IMR-90 (cell line): ENCODE measurements at regions not wholly inside any gene's neighbourhood (a gene's known extent, or its start where the extent isn't known, plus 50 kb on each side); places are given as distances from the start of the nearest gene placed in this dataset.

Experiments
- ATAC-seq: fragments of 200-7000 bp; cut with Tn5 transposase; 2 replicates; pipeline ENCODE4 v1.9.1; 2020; ENCODE audit warnings: low read depth, mild to moderate bottlenecking, moderate library complexity
- BruUV-seq: library from RNA; stranded (reverse); fragments of 400-500 nt; replicated peaks from 2 replicates; lab custom pipeline; 2021; lab: Mats Ljungman, UMichigan
- CTCF ChIA-PET: fragments of 300-600 bp; formaldehyde crosslinking; extraction: SDS; loops from one replicate; lab custom pipeline; 2021; ENCODE audit warnings: antibody characterized with exemption; lab: Yijun Ruan, JAX
- POLR2A ChIA-PET: fragments of 300-600 bp; sonication (Branson Sonifier 250); formaldehyde crosslinking; loops from one replicate; lab custom pipeline; 2022; ENCODE audit warnings: antibody characterized with exemption; ENCODE audit not compliant: unreplicated experiment; lab: Charles Lee
- DNase-seq: peaks from one replicate; pipeline ENCODE4 v3.0.0; 2013
- H2AFZ ChIP-seq: replicated peaks from 2 replicates; pipeline ENCODE3; 2013; ENCODE audit warnings: low read length, mild to moderate bottlenecking; ENCODE audit not compliant: poor library complexity
- H2AK5ac ChIP-seq: 2 replicates; pipeline ENCODE4 v1.6.1; 2013; ENCODE audit warnings: low read depth, low read length, inconsistent platforms
- H2AK9ac ChIP-seq: replicated peaks from 2 replicates; pipeline ENCODE3; 2013; ENCODE audit warnings: mild to moderate bottlenecking, low read depth, low read length, moderate library complexity; ENCODE audit not compliant: poor library complexity
- H2BK120ac ChIP-seq: 2 replicates; pipeline ENCODE4 v1.6.1; 2013; ENCODE audit warnings: low read depth, low read length, inconsistent platforms
- H2BK15ac ChIP-seq: 3 replicates; pipeline ENCODE4 v1.6.1; 2013; ENCODE audit warnings: low read depth, low read length, inconsistent platforms
- H2BK20ac ChIP-seq: 2 replicates; pipeline ENCODE4 v1.6.1; 2013; ENCODE audit warnings: low read depth, mild to moderate bottlenecking, inconsistent platforms, low read length, moderate library complexity
- H2BK5ac ChIP-seq: 2 replicates; pipeline ENCODE4 v1.6.1; 2013; ENCODE audit warnings: mild to moderate bottlenecking, low read depth, low read length, inconsistent platforms; ENCODE audit not compliant: poor library complexity, severe bottlenecking
- H3K14ac ChIP-seq: replicated peaks from 2 replicates; pipeline ENCODE4 v1.6.1; 2013; ENCODE audit warnings: low read depth, low read length, inconsistent platforms
- H3K18ac ChIP-seq: 2 replicates; pipeline ENCODE4 v1.6.1; 2013; ENCODE audit warnings: low read depth, low read length, control low read depth
- H3K23ac ChIP-seq: 2 replicates; pipeline ENCODE4 v1.6.1; 2013; ENCODE audit warnings: low read depth, low read length, inconsistent platforms
- H3K27ac ChIP-seq: 2 replicates; pipeline ENCODE4 v1.5.1; 2013; ENCODE audit warnings: mild to moderate bottlenecking, control low read depth, low read length; ENCODE audit not compliant: insufficient read depth
- H3K27me3 ChIP-seq: 2 replicates; pipeline ENCODE4 v1.6.1; 2013; ENCODE audit warnings: low read length; ENCODE audit not compliant: control insufficient read depth, insufficient read depth
- H3K36me3 ChIP-seq: 2 replicates; pipeline ENCODE4 v1.6.1; 2013; ENCODE audit warnings: low read length, mixed read lengths; ENCODE audit not compliant: control insufficient read depth, insufficient read depth
- H3K4ac ChIP-seq: 2 replicates; pipeline ENCODE4 v1.6.1; 2013; ENCODE audit warnings: low read depth, low read length, inconsistent platforms
- H3K4me1 ChIP-seq: 2 replicates; pipeline ENCODE4 v1.6.1; 2013; ENCODE audit warnings: low read length, mixed read lengths; ENCODE audit not compliant: control insufficient read depth, insufficient read depth
- H3K4me2 ChIP-seq: 2 replicates; pipeline ENCODE4 v1.6.1; 2013; ENCODE audit warnings: low read depth, mild to moderate bottlenecking, control low read depth, low read length, moderate library complexity
- H3K4me3 ChIP-seq: 2 replicates; pipeline ENCODE4 v1.5.1; 2013; ENCODE audit warnings: low read depth, mild to moderate bottlenecking, control low read depth, low read length, moderate library complexity; ENCODE audit not compliant: insufficient read depth
- H3K56ac ChIP-seq: 2 replicates; pipeline ENCODE4 v1.6.1; 2013; ENCODE audit warnings: low read length, inconsistent platforms; ENCODE audit not compliant: insufficient read depth; ENCODE audit errors: extremely low read depth
- H3K79me1 ChIP-seq, 2 experiments: 2 replicates each; pipeline ENCODE4 v1.6.1; 2013; ENCODE audit warnings: low read length in 2 of 2, inconsistent platforms in 1 of 2, low read depth in 1 of 2
- H3K9ac ChIP-seq: 2 replicates; pipeline ENCODE4 v1.6.1; 2013; ENCODE audit warnings: low read depth, low read length, control low read depth
- H3K9me1 ChIP-seq: 2 replicates; pipeline ENCODE4 v1.6.1; 2013; ENCODE audit warnings: low read length, inconsistent platforms; ENCODE audit not compliant: insufficient read depth
- H3K9me3 ChIP-seq: 2 replicates; pipeline ENCODE4 v1.6.1; 2013; ENCODE audit warnings: low read length; ENCODE audit not compliant: control insufficient read depth, insufficient read depth
- H4K20me1 ChIP-seq: 2 replicates; pipeline ENCODE4 v1.6.1; 2013; ENCODE audit warnings: low read length, inconsistent platforms; ENCODE audit not compliant: insufficient read depth
- H4K5ac ChIP-seq: 2 replicates; pipeline ENCODE4 v1.6.1; 2013; ENCODE audit warnings: mild to moderate bottlenecking, low read depth, low read length, control low read depth
- H4K8ac ChIP-seq, 2 experiments: 2 replicates each; pipeline ENCODE4 v1.6.1; 2013; ENCODE audit warnings: low read depth in 2 of 2, low read length in 2 of 2, control low read depth in 1 of 2, inconsistent platforms in 1 of 2
- H4K91ac ChIP-seq: 2 replicates; pipeline ENCODE4 v1.6.1; 2013; ENCODE audit warnings: low read depth, low read length, inconsistent platforms; ENCODE audit not compliant: insufficient read depth
- ELK1 ChIP-seq: fragments of 150-350 bp; IDR thresholded peaks from 2 replicates; pipeline ENCODE4 v1.6.1; 2016; ENCODE audit warnings: low read depth, mild to moderate bottlenecking, low read length, moderate library complexity, borderline replicate concordance
- RCOR1 ChIP-seq: IDR thresholded peaks from 2 replicates; pipeline ENCODE4 v1.6.1; 2012; ENCODE audit warnings: mild to moderate bottlenecking, low read length, improper control_type of control experiment; ENCODE audit not compliant: insufficient replicate concordance
- USF2 ChIP-seq: fragments of 150-350 bp; IDR thresholded peaks from 2 replicates; pipeline ENCODE4 v1.6.1; 2017; ENCODE audit warnings: mild to moderate bottlenecking, antibody characterized with exemption, low read length, low read depth
- WGBS, 2 experiments: methylation state at CpG; one replicate each; pipeline versions ENCODE4 v1.1.5 to v1.1.7; 2013; ENCODE audit warnings: missing lambda C conversion rate in 2 of 2; ENCODE audit not compliant: insufficient read length in 1 of 2; ENCODE audit errors: extremely low coverage in 2 of 2; 5-methylcytosine and 5-hydroxymethylcytosine counted together
- dilution Hi-C: fragments of 300-500 bp; cut with HindIII; formaldehyde crosslinking; loops from one replicate; pipeline ENCODE4 v1.14.3; 2018; ENCODE audit warnings: low sequenced_read_pairs; ENCODE audit not compliant: unreplicated experiment
- in situ Hi-C: fragments of 300-500 bp; cut with MboI; formaldehyde crosslinking; loops from 3 replicates; pipeline ENCODE4 v1.14.3; 2019; ENCODE audit warnings: low sequenced_read_pairs, inconsistent platforms, mixed read lengths
- intact Hi-C: fragments of 100-400 bp; cut with micrococcal nuclease; formaldehyde crosslinking; loops from 2 replicates; pipeline ENCODE4 v1.10.0; 2022

- Histone ChIP-seq H3K9ac (no peak overlapping the region), H3K4me2 (no peak overlapping the region), H3K4ac (no peak overlapping the region), H2BK120ac (no peak overlapping the region), H3K27ac (no peak overlapping the region), H3K14ac (no peak overlapping the region), H3K9me1 (no peaks in the 10 kb centered on the region), H4K5ac (no peak overlapping the region), H2AK5ac (no peak overlapping the region), H2BK20ac (no peak overlapping the region), H4K8ac (no peak overlapping the region), H3K18ac (no peak overlapping the region), H4K20me1 (no peaks in the 10 kb centered on the region), H3K27me3 (no peaks in the 10 kb centered on the region), H2BK5ac (no peak overlapping the region), H3K4me1 (no peaks in the 10 kb centered on the region), H3K79me1 (no peaks in the 10 kb centered on the region), H3K36me3 (no peaks in the 10 kb centered on the region), H2AK9ac (no peak overlapping the region), H4K91ac (no peak overlapping the region), H3K23ac (no peak overlapping the region), H3K4me3 (no peak overlapping the region), H2BK15ac (no peak overlapping the region), H3K9me3 (peaks cover 4% of the 10 kb centered on the region), H3K56ac (no peak overlapping the region), H2AFZ (no peak overlapping the region)
- dilution Hi-C loops (no loop called here), in situ Hi-C loops (no loop called here), intact Hi-C loops (no loop called here)
- WGBS, 2 experiments = 44% methylated on average over 4 of the region's 6 CpGs; no CpG with 5 or more reads in 1 of the 2 experiments
- ChIA-PET CTCF (no interaction called here), POLR2A (no interaction called here)
- DNase-seq (no peak), ATAC-seq (no peak)
- BruUV-seq = no TSS peak
- no peak for TF ChIP-seq ELK1
- no peak for TF ChIP-seq USF2
- TF ChIP-seq RCOR1 = no peak
Observed at GRCh38 chrX:83185010-83185409, 323.1 kb upstream of the POU3F4 start.
